ENCODE measurements at regions not wholly inside any gene's neighbourhood (a gene's known extent, or its start where the extent isn't known, plus 50 kb on each side); places are given as distances from the start of the nearest gene placed in this dataset.

GRCh38 chr1:190708418-190709057 lies 230.9 kb upstream of the BRINP3 start:
- no peak overlapping the region for H3K4me3 ChIP-seq (ENCODE audit: insufficient read depth, low read depth, low read length)
- no peaks in the 10 kb centered on the region for H3K27me3 ChIP-seq (ENCODE audit: control insufficient read depth, insufficient read depth, low read length)
- H3K36me3 ChIP-seq (replicated peaks; ENCODE audit: control insufficient read depth, insufficient read depth, low read length): no peaks in the 10 kb centered on the region
- no peak for DNase-seq

- DNase-seq: no peak
- Histone ChIP-seq H3K27me3 (ENCODE audit: control insufficient read depth, insufficient read depth, low read length) (no peaks in the 10 kb centered on the region), H3K36me3 (replicated peaks; ENCODE audit: control insufficient read depth, insufficient read depth, low read length) (no peaks in the 10 kb centered on the region)
These were observed 233.4 kb upstream of the BRINP3 start for GRCh38 chr1:190711069-190711468.

GRCh38 chr1:190717055-190717454 lies 239.4 kb upstream of the BRINP3 start:
- DNase-seq: no peak
- Histone ChIP-seq H3K27me3 (ENCODE audit: control insufficient read depth, insufficient read depth, low read length) (no peaks in the 10 kb centered on the region), H3K4me3 (ENCODE audit: insufficient read depth, low read depth, low read length) (no peak overlapping the region), H3K36me3 (replicated peaks; ENCODE audit: control insufficient read depth, insufficient read depth, low read length) (no peaks in the 10 kb centered on the region)

More at GRCh38 chr1:190711069-190711468, 233.4 kb upstream of the BRINP3 start:
- H3K4me3 ChIP-seq (ENCODE audit: insufficient read depth, low read depth, low read length): no peak overlapping the region

- Histone ChIP-seq H3K4me3 (ENCODE audit: insufficient read depth, low read depth, low read length) (no peak overlapping the region), H3K27me3 (ENCODE audit: control insufficient read depth, insufficient read depth, low read length) (no peaks in the 10 kb centered on the region), H3K36me3 (replicated peaks; ENCODE audit: control insufficient read depth, insufficient read depth, low read length) (no peaks in the 10 kb centered on the region)
- no peak for DNase-seq
These were observed 259.4 kb upstream of the BRINP3 start for GRCh38 chr1:190736971-190737590.

- no peak overlapping the region for H3K4me3 ChIP-seq (ENCODE audit: insufficient read depth, low read depth, low read length)
- H3K27me3 ChIP-seq (ENCODE audit: control insufficient read depth, insufficient read depth, low read length): no peaks in the 10 kb centered on the region
- DNase-seq: no peak
- H3K36me3 ChIP-seq (replicated peaks; ENCODE audit: control insufficient read depth, insufficient read depth, low read length): no peaks in the 10 kb centered on the region
These were observed 260.7 kb upstream of the BRINP3 start for GRCh38 chr1:190738317-190738716.

DNA sequence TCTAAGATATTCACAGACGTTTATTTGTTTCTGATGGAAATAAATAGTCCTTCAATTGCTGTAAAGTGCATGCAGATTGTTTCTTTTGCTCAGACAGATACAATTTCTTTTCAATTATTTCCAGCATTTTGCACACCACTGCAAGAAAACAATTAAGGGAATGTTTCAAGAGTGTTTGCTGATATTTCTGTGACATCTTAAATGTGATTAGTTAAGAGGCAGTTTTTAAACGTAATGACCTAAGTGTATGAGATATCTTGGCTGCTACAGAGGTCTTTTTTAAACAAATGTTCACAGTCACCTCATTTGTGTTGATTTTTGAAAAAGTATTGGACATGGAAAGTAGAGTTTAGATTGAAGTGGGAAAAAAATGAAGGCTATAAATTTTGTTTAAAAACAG lies 262.3 kb upstream of the BRINP3 start:
- Histone ChIP-seq H3K36me3 (replicated peaks; ENCODE audit: control insufficient read depth, insufficient read depth, low read length) (no peaks in the 10 kb centered on the region), H3K27me3 (ENCODE audit: control insufficient read depth, insufficient read depth, low read length) (no peaks in the 10 kb centered on the region), H3K4me3 (ENCODE audit: insufficient read depth, low read depth, low read length) (no peak overlapping the region)
- no peak for DNase-seq

DNA sequence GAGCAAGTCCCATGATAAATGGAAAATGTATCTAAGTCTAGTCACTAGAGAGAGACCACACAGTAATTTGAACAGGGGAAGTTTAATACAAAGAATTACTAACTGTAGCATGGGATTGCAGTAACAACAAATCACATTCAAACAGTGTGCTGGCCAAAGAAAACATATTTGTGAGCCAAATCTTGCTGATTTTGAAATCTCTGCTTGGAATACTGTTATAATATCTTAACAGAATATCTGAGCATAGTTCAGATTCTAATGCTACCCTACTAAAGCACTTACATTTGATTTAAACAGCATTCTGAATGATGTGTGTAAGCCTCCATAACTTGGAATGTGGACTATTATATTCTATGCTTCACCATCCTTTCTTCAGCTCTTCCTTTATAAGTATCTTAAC lies 270.0 kb upstream of the BRINP3 start:
- DNase-seq: no peak
- H3K27me3 ChIP-seq (ENCODE audit: control insufficient read depth, insufficient read depth, low read length): no peaks in the 10 kb centered on the region
- H3K4me3 ChIP-seq (ENCODE audit: insufficient read depth, low read depth, low read length): no peak overlapping the region
- H3K36me3 ChIP-seq (replicated peaks; ENCODE audit: control insufficient read depth, insufficient read depth, low read length): no peaks in the 10 kb centered on the region

DNA sequence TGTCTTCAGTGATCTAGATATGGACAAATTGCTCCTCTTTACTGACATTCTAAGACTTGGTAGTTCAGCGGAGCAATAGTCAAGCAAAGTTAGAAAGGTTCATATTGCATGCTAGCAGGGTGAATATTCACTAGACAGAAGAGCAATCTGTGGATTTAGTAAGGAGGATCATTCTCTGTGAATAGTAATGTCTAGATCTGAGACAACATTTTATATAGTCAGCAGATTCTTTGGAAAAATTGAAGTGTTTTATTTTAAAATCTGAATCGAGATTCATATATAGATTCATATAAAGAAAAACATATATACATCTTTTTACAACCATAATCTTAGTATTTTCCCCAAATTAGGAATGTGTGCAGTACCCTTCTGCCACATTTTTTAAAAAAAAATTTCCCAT lies 274.5 kb upstream of the BRINP3 start:
- Histone ChIP-seq H3K36me3 (replicated peaks; ENCODE audit: control insufficient read depth, insufficient read depth, low read length) (no peaks in the 10 kb centered on the region), H3K27me3 (ENCODE audit: control insufficient read depth, insufficient read depth, low read length) (no peaks in the 10 kb centered on the region), H3K4me3 (ENCODE audit: insufficient read depth, low read depth, low read length) (no peak overlapping the region)
- no peak for DNase-seq

DNA sequence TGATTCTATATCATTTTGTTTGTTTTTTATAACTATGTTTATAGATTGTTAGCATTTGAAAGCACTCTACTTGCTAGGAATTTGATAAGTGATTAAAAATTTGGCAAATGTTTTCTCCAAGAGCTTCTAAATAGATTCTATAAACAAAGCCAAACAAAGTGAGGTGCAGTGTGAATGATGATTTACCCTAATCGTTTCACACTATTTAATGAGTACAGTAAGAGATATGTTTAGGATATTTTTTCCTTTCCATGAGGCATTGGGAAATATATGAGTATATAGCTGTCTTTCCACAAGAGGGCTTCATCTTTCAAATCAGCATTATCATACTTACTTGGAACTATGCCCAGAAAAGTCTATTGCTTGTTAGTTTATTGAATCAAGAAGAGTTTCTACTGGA lies 277.0 kb upstream of the BRINP3 start:
- Histone ChIP-seq H3K36me3 (replicated peaks; ENCODE audit: control insufficient read depth, insufficient read depth, low read length) (no peaks in the 10 kb centered on the region), H3K4me3 (ENCODE audit: insufficient read depth, low read depth, low read length) (no peak overlapping the region), H3K27me3 (ENCODE audit: control insufficient read depth, insufficient read depth, low read length) (no peaks in the 10 kb centered on the region)
- DNase-seq: no peak

- Histone ChIP-seq H3K27me3 (ENCODE audit: control insufficient read depth, insufficient read depth, low read length) (no peaks in the 10 kb centered on the region), H3K36me3 (replicated peaks; ENCODE audit: control insufficient read depth, insufficient read depth, low read length) (no peaks in the 10 kb centered on the region), H3K4me3 (ENCODE audit: insufficient read depth, low read depth, low read length) (no peak overlapping the region)
- no peak for DNase-seq
These were observed 282.1 kb upstream of the BRINP3 start for GRCh38 chr1:190759807-190760206.

DNA sequence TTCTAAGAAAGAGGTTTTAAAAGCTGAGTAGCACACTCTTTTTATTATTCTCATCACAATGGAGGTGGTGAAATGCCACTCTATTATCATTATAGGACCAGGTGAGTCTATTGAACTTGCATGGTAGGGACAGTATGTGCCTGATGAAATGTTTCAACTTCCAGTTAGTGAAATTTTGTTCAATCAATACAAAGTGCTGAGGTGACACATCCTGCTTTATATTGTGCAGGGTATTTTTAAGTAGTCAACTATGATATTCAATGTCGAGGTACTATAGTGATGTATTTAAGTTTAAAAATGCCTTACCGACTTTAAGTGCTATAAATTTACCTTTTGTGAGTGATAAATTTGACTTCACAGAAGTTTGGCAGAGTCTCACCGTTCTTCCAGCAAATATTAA lies 284.7 kb upstream of the BRINP3 start:
- H3K27me3 ChIP-seq (ENCODE audit: control insufficient read depth, insufficient read depth, low read length): no peaks in the 10 kb centered on the region
- no peak for DNase-seq
- H3K36me3 ChIP-seq (replicated peaks; ENCODE audit: control insufficient read depth, insufficient read depth, low read length): no peaks in the 10 kb centered on the region
- no peak overlapping the region for H3K4me3 ChIP-seq (ENCODE audit: insufficient read depth, low read depth, low read length)

- H3K4me3 ChIP-seq (ENCODE audit: insufficient read depth, low read depth, low read length): no peak overlapping the region
- no peaks in the 10 kb centered on the region for H3K27me3 ChIP-seq (ENCODE audit: control insufficient read depth, insufficient read depth, low read length)
- no peak for DNase-seq
- no peaks in the 10 kb centered on the region for H3K36me3 ChIP-seq (replicated peaks; ENCODE audit: control insufficient read depth, insufficient read depth, low read length)
These were observed 315.2 kb upstream of the BRINP3 start for GRCh38 chr1:190792873-190793272.

- DNase-seq: no peak
- Histone ChIP-seq H3K36me3 (replicated peaks; ENCODE audit: control insufficient read depth, insufficient read depth, low read length) (no peaks in the 10 kb centered on the region), H3K4me3 (ENCODE audit: insufficient read depth, low read depth, low read length) (no peak overlapping the region), H3K27me3 (ENCODE audit: control insufficient read depth, insufficient read depth, low read length) (no peaks in the 10 kb centered on the region)
These were observed 330.0 kb upstream of the BRINP3 start for GRCh38 chr1:190807629-190808028.

- H3K36me3 ChIP-seq (replicated peaks; ENCODE audit: control insufficient read depth, insufficient read depth, low read length): no peaks in the 10 kb centered on the region
- H3K27me3 ChIP-seq (ENCODE audit: control insufficient read depth, insufficient read depth, low read length): no peaks in the 10 kb centered on the region
- H3K4me3 ChIP-seq (ENCODE audit: insufficient read depth, low read depth, low read length): no peak overlapping the region
- no peak for DNase-seq
These were observed 330.4 kb upstream of the BRINP3 start for GRCh38 chr1:190808035-190808434.

DNA sequence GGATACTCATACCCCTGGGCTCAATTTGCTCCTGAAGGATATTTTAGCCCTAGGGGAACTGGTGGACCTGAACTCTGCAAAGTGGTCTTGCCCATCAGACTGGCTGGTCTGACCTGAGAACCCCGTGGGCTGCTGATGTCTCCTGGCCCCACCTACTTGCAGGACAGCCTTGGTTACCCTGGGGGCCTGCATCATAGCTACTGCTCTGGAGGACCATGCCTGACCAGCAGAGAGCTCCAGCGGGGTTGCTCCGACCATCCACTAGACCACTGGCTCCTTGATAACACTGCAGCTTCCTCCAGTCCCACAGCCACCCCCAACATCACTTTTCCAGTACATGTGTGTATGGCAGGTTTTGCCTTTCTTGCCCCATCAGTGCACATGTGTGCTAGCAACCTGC lies 331.6 kb upstream of the BRINP3 start:
- no peak for DNase-seq
- no peaks in the 10 kb centered on the region for H3K27me3 ChIP-seq (ENCODE audit: control insufficient read depth, insufficient read depth, low read length)
- no peaks in the 10 kb centered on the region for H3K36me3 ChIP-seq (replicated peaks; ENCODE audit: control insufficient read depth, insufficient read depth, low read length)
- H3K4me3 ChIP-seq (ENCODE audit: insufficient read depth, low read depth, low read length): no peak overlapping the region

DNA sequence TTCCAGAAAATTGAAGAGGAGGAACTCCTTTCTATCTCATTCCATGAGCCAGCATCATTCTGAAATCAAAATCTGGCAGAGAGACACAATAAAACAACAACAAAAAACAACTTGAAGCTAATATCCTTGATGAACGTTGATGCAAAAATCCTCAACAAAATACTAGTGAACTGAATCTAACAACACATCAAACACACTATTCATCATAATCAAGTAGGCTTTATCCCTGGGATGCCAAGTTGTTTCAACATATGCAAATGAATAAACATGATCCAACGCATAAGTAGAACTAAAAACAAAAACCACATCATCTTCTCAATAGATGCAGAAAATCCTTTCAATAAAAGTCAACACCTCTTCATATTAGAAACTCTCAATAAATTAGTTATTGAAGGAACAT lies 335.3 kb upstream of the BRINP3 start:
- Histone ChIP-seq H3K4me3 (ENCODE audit: insufficient read depth, low read depth, low read length) (no peak overlapping the region), H3K36me3 (replicated peaks; ENCODE audit: control insufficient read depth, insufficient read depth, low read length) (no peaks in the 10 kb centered on the region), H3K27me3 (ENCODE audit: control insufficient read depth, insufficient read depth, low read length) (no peaks in the 10 kb centered on the region)
- DNase-seq: no peak

All from H7 (cell line).